ENCODE measurements at regions not wholly inside any gene's neighbourhood (a gene's known extent, or its start where the extent isn't known, plus 50 kb on each side); places are given as distances from the start of the nearest gene placed in this dataset.

GRCh38 chr4:27568952-27569319, 708.3 kb downstream of the STIM2 start:
- DNase-seq (ENCODE audit: low spot score), result no peak
- intact Hi-C loops (cut with micrococcal nuclease), result no loop called here
- Mint-ChIP-seq H3K4me1 (ENCODE audit: low read depth) (no peaks in the 10 kb centered on the region), H3K36me3 (ENCODE audit: low read depth) (no peaks in the 10 kb centered on the region), H3K9me3 (peaks cover 6% of the 10 kb centered on the region), H3K27me3 (ENCODE audit: insufficient read depth) (no peaks in the 10 kb centered on the region), H3K4me3 (no peak overlapping the region), H3K27ac (no peak overlapping the region)

- no peaks in the 10 kb centered on the region for H3K27me3 Mint-ChIP-seq (ENCODE audit: insufficient read depth)
- H3K27ac Mint-ChIP-seq, result no peak overlapping the region
- no peaks in the 10 kb centered on the region for H3K36me3 Mint-ChIP-seq (ENCODE audit: low read depth)
- H3K4me1 Mint-ChIP-seq (ENCODE audit: low read depth), result no peaks in the 10 kb centered on the region
- no peak overlapping the region for H3K4me3 Mint-ChIP-seq
- no peak for DNase-seq (ENCODE audit: low spot score)
- peaks cover 5% of the 10 kb centered on the region for H3K9me3 Mint-ChIP-seq
- intact Hi-C loops (cut with micrococcal nuclease), result no loop called here
Measured at GRCh38 chr4:27574743-27575142, 714.1 kb downstream of the STIM2 start.

- Mint-ChIP-seq H3K36me3 (ENCODE audit: low read depth) (no peaks in the 10 kb centered on the region), H3K4me3 (no peak overlapping the region), H3K9me3 (peaks cover 5% of the 10 kb centered on the region), H3K27me3 (ENCODE audit: insufficient read depth) (no peaks in the 10 kb centered on the region), H3K27ac (no peak overlapping the region), H3K4me1 (ENCODE audit: low read depth) (no peaks in the 10 kb centered on the region)
- DNase-seq (ENCODE audit: low spot score), result no peak
- intact Hi-C loops (cut with micrococcal nuclease), result no loop called here
Measured at GRCh38 chr4:27577951-27578350, 717.3 kb downstream of the STIM2 start.

DNA sequence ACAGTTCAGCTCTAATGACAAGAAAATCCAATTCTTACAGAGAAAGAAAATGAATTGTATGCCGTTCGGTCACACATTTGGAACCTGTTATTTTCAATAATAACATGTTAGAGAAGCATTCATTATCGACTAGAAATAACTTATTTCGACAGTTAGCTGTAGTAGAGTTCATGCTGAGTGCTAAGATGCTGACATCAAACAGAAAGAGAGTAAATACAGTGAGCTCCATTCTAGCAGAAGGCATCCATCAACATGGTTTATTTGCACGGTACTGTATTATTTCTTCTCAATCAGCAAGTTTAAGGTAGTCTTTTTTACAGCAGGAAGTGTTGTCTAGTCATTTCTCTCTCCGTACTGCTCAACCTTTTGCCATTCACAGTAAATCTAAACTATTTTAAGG, 732.1 kb downstream of the STIM2 start:
- H3K36me3 Mint-ChIP-seq (ENCODE audit: low read depth), result no peaks in the 10 kb centered on the region
- no peak overlapping the region for H3K27ac Mint-ChIP-seq
- no peaks in the 10 kb centered on the region for H3K4me1 Mint-ChIP-seq (ENCODE audit: low read depth)
- H3K9me3 Mint-ChIP-seq, result peaks cover 7% of the 10 kb centered on the region
- H3K27me3 Mint-ChIP-seq (ENCODE audit: insufficient read depth), result no peaks in the 10 kb centered on the region
- no peak overlapping the region for H3K4me3 Mint-ChIP-seq
- DNase-seq (ENCODE audit: low spot score), result no peak
- intact Hi-C loops (cut with micrococcal nuclease), result no loop called here

- Mint-ChIP-seq H3K27me3 (ENCODE audit: insufficient read depth) (no peaks in the 10 kb centered on the region), H3K4me3 (no peak overlapping the region), H3K4me1 (ENCODE audit: low read depth) (no peaks in the 10 kb centered on the region), H3K9me3 (peaks cover 7% of the 10 kb centered on the region), H3K36me3 (ENCODE audit: low read depth) (no peaks in the 10 kb centered on the region), H3K27ac (no peak overlapping the region)
- intact Hi-C loops (cut with micrococcal nuclease), result no loop called here
- DNase-seq (ENCODE audit: low spot score), result no peak
Measured at GRCh38 chr4:27594922-27595321, 734.3 kb downstream of the STIM2 start.

GRCh38 chr4:27595571-27596360, 735.1 kb downstream of the STIM2 start:
- Mint-ChIP-seq H3K27ac (no peak overlapping the region), H3K9me3 (peaks cover 7% of the 10 kb centered on the region), H3K36me3 (ENCODE audit: low read depth) (no peaks in the 10 kb centered on the region), H3K27me3 (ENCODE audit: insufficient read depth) (no peaks in the 10 kb centered on the region), H3K4me3 (no peak overlapping the region), H3K4me1 (ENCODE audit: low read depth) (no peaks in the 10 kb centered on the region)
- intact Hi-C loops (cut with micrococcal nuclease), result no loop called here
- DNase-seq (ENCODE audit: low spot score), result no peak

- Mint-ChIP-seq H3K4me3 (no peak overlapping the region), H3K27ac (no peak overlapping the region), H3K4me1 (ENCODE audit: low read depth) (no peaks in the 10 kb centered on the region), H3K36me3 (ENCODE audit: low read depth) (no peaks in the 10 kb centered on the region), H3K9me3 (no peaks in the 10 kb centered on the region), H3K27me3 (ENCODE audit: insufficient read depth) (no peaks in the 10 kb centered on the region)
- DNase-seq (ENCODE audit: low spot score), result no peak
- intact Hi-C loops (cut with micrococcal nuclease), result no loop called here
Measured at GRCh38 chr4:27602172-27602571, 741.5 kb downstream of the STIM2 start.

DNA sequence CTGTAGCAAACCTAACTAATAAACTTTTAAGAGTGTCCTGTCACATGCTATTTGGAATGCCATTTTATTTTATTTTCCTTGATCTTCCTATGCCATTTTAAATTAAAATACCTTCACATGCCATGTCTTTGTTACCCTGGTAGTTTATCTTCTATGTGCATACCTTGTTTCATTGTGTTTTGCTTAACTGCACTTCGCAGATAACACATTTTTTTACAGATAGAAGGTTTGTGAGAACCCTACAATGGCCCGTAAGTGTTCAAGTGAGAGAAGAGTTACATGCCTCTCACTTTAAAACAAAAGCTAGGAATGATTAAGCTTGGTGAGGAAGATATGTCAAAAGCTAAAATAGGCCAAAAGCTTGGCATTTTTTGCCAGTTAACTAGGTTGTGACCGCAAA, 744.1 kb downstream of the STIM2 start:
- intact Hi-C loops (cut with micrococcal nuclease), result no loop called here
- Mint-ChIP-seq H3K27me3 (ENCODE audit: insufficient read depth) (no peaks in the 10 kb centered on the region), H3K4me3 (no peak overlapping the region)

DNA sequence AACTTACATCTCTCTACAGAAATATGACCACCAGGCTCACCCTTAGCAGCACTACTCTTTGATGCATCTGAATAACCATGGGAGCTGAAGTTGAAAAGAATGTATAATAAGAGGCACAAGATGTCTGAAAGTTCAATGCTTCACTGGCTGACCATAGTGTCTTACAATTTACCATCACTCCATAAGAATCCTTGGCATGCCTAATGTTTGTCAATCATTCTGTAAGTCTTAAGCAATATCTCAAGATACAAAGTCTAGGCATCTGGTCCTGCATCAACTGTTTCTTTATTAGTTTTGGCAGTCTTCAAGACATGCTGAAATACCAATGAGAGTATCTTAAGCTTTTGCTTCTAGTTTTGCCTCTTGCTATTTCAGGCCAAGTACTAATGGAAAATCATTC, 755.5 kb downstream of the STIM2 start:
- no peak overlapping the region for H3K4me3 Mint-ChIP-seq

More for the DNA sequence above, 744.1 kb downstream of the STIM2 start:
- no peaks in the 10 kb centered on the region for H3K4me1 Mint-ChIP-seq (ENCODE audit: low read depth)
- peaks cover 2% of the 10 kb centered on the region for H3K9me3 Mint-ChIP-seq
- H3K36me3 Mint-ChIP-seq (ENCODE audit: low read depth), result no peaks in the 10 kb centered on the region
- no peak overlapping the region for H3K27ac Mint-ChIP-seq
- no peak for DNase-seq (ENCODE audit: low spot score)

DNA sequence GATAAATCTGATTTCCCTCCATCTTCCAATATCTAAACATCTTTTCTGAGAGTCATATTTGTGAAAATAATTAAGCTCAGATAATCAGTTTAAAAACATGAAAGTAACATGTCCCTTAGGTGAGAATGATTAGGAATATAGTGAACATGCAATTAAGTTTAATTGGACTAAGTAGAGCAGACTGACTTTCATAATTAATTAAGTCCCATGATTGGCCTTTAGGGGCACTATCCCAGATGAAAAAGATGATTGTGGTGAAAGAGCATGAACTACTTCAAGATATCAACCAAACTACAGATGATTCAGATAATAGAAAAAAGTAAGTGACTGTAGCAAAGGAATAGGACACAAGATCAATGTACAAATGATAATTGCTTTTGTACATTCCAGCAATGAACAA, 758.8 kb downstream of the STIM2 start:
- no peaks in the 10 kb centered on the region for H3K27me3 Mint-ChIP-seq (ENCODE audit: insufficient read depth)
- H3K4me1 Mint-ChIP-seq (ENCODE audit: low read depth), result no peaks in the 10 kb centered on the region
- H3K9me3 Mint-ChIP-seq, result peaks cover 3% of the 10 kb centered on the region
- H3K36me3 Mint-ChIP-seq (ENCODE audit: low read depth), result no peaks in the 10 kb centered on the region
- no peak overlapping the region for H3K4me3 Mint-ChIP-seq
- no peak overlapping the region for H3K27ac Mint-ChIP-seq
- intact Hi-C loops (cut with micrococcal nuclease), result no loop called here
- DNase-seq (ENCODE audit: low spot score), result no peak

More for the DNA sequence above, 755.5 kb downstream of the STIM2 start:
- Mint-ChIP-seq H3K27me3 (ENCODE audit: insufficient read depth) (no peaks in the 10 kb centered on the region), H3K4me1 (ENCODE audit: low read depth) (no peaks in the 10 kb centered on the region), H3K9me3 (peaks cover 3% of the 10 kb centered on the region), H3K36me3 (ENCODE audit: low read depth) (no peaks in the 10 kb centered on the region), H3K27ac (no peak overlapping the region)
- intact Hi-C loops (cut with micrococcal nuclease), result no loop called here
- no peak for DNase-seq (ENCODE audit: low spot score)

DNA sequence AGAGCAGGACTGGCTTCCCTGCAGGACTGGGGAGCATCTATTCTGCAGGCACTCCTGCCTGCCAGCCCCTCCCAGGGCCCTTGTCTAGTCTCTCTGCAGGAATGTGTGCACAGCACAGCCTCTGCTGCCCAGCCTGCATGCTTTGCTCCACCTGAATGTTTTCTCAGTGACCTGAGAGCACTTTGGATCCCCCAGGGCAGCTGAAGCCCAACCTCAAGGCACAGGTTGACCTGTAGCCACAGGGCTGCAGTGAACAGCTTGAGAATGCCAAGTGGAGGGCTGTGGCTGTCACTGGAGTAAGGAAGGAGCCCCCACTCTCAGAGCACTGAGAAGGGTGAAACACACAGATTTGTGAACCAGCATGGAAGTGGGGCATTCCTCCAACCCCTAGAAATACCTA, 760.2 kb downstream of the STIM2 start:
- no peak overlapping the region for H3K27ac Mint-ChIP-seq
- no peak overlapping the region for H3K4me3 Mint-ChIP-seq
- DNase-seq (ENCODE audit: low spot score), result no peak
- H3K4me1 Mint-ChIP-seq (ENCODE audit: low read depth), result no peaks in the 10 kb centered on the region
- H3K9me3 Mint-ChIP-seq, result peaks cover 3% of the 10 kb centered on the region
- intact Hi-C loops (cut with micrococcal nuclease), result no loop called here
- no peaks in the 10 kb centered on the region for H3K36me3 Mint-ChIP-seq (ENCODE audit: low read depth)
- H3K27me3 Mint-ChIP-seq (ENCODE audit: insufficient read depth), result no peaks in the 10 kb centered on the region

DNA sequence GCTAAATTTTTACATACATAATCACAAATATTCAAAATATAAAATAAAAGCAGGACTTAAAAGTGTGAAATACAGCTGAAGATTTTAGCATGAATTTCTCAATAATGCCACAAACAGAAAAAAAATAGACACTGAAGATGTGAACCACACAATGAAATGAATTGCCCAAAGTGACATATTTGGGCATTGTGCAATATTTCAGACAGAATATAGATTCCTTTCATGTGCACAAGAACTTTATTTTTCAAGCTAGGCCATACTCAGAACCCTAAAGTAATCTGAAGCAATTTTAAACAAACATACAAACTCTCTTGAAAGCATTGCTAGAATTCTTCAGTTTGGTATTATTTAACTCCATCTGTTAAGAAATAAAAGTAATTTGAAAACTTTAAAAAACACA, 764.1 kb downstream of the STIM2 start:
- intact Hi-C loops (cut with micrococcal nuclease), result no loop called here
- Mint-ChIP-seq H3K9me3 (peaks cover 3% of the 10 kb centered on the region), H3K4me3 (no peak overlapping the region), H3K27ac (no peak overlapping the region), H3K36me3 (ENCODE audit: low read depth) (no peaks in the 10 kb centered on the region), H3K4me1 (ENCODE audit: low read depth) (no peaks in the 10 kb centered on the region), H3K27me3 (ENCODE audit: insufficient read depth) (no peaks in the 10 kb centered on the region)
- no peak for DNase-seq (ENCODE audit: low spot score)

DNA sequence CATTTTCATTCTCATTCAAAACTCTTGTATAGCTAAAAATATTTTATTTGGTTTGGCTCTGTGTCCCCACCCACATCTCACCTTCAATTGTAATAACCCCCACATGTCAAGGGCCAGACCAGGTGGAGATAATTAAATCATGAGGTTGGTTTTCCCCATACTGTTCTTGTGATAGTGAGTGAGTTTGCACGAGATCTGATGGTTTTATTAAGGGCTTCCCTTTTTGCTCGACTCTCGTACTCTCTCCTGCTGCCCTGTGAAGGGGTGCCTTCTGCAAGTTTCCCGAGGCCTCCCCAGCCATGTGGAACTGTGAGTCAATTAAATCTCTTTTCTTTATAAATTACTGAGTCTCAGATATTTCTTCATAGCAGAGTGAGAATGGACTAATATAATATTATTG, 768.0 kb downstream of the STIM2 start:
- DNase-seq (ENCODE audit: low spot score), result no peak
- Mint-ChIP-seq H3K27me3 (ENCODE audit: insufficient read depth) (no peaks in the 10 kb centered on the region), H3K4me1 (ENCODE audit: low read depth) (no peaks in the 10 kb centered on the region), H3K27ac (no peak overlapping the region), H3K4me3 (no peak overlapping the region), H3K9me3 (no peaks in the 10 kb centered on the region), H3K36me3 (ENCODE audit: low read depth) (no peaks in the 10 kb centered on the region)
- intact Hi-C loops (cut with micrococcal nuclease), result no loop called here
